HG03175 (cell line): ENCODE measurements at regions not wholly inside any gene's neighbourhood (a gene's known extent, or its start where the extent isn't known, plus 50 kb on each side); places are given as distances from the start of the nearest gene placed in this dataset.
"Not testable (repeated sequence)": the region's sequence is repeated elsewhere in the genome, so short reads cannot be mapped to it uniquely, and the experiment has no call there.

Experiments
- ATAC-seq: cut with Tn5 transposase; IDR thresholded peaks from one replicate; pipeline ENCODE4 v1.9.1; 2021; ENCODE audit warnings: mild to moderate bottlenecking, moderate library complexity; ENCODE audit not compliant: unreplicated experiment

DNA sequence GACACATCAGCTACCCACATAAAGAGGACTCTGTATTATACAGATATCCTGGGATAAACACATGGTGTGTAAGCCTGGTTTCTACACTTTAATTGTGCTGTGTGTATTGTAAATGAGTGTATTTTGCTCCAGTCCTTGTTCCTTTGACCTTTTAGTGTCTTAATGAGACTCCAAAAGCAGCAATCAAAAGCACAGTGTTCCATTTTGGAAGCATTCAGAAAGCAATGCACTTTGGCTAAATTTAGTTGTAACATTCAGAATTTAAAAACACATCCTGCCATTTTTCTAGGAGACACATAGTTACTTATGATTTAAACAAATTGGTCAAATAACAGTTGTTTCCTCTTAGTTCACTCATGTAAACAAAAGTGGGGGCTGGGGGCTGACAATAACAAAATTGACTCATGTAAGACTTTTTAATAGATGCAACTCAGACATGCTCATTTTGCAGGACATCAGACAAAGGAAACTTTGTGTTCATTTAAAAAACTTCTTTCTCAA, 122.2 kb downstream of the GPR37 start:
- no peak for ATAC-seq

DNA sequence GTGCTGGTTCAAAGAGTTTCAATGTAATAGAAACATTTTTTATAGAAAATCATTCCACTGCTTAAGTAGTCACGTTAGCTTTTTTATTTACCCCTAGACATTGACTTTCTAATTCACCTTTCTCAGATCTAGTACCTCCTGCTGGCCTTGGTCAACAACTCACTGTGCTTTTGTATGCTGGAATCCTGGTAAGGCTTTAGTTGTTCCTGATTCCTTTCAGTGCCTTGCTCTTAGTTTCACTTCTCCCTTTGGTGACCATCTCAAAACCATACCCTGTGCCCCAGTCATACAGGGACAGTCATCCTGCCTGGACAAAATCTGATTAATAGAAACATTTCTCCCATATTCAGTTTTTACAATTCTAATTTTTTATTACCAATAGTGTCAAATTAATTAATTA, 130.2 kb downstream of the GPR37 start:
- ATAC-seq = peak; percentile 67

DNA sequence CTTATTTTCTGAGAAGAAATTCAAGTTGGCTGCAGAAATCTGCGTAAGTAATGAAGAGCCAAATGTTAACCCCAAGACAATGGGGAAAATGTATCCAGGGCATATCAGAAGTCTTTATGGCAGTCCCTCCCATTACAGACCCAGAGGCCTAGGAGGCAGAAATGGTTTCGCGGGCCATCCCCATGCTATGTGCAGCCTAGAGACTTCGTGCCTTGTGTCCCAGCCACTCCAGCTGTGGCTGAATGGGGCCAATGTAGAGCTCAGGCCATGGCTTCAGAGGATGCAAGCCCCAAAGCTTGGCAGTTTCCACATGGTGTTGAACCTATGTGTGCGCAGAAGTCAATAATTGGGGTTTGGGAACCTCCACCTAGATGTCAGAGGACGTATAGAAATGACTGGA, 131.9 kb downstream of the GPR37 start:
- ATAC-seq = no peak

DNA sequence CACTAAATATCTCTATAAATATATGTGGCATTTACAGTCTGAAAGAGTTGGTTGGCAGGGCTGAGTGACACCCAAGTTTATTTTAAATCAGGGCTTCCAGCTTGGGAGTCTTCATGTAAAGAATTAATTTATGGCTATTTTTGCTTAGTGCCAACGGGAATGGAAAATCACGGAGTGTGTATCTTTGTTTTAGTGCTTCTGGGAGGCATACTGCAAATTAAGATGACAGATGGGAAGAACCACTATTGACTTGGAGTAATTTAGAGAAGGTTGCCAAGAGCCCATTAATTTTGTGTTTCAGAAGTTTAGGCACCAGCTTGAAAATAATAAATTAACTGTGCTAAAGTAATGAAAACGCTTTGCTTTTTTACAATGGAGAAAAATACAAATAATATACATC, 135.2 kb downstream of the GPR37 start:
- no peak for ATAC-seq

DNA sequence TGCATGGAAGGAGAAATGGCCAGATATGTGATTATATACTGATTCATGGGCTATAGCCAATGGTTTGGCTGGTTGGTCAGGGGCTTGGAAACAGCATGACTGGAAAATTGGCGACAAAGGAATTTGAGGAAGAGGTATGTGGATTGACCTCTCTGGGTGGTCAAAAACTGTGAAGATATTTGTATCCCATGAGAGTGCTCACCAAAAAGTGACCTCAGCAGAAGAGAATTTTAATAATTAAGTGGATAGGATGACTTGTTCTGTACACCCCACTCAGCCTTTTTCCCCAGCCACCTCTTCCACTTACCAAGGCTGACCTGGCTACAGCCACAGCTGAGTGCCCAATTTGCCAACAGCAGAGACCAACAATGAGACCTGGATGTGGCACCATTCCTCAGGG, 146.7 kb downstream of the GPR37 start:
- ATAC-seq = no peak

DNA sequence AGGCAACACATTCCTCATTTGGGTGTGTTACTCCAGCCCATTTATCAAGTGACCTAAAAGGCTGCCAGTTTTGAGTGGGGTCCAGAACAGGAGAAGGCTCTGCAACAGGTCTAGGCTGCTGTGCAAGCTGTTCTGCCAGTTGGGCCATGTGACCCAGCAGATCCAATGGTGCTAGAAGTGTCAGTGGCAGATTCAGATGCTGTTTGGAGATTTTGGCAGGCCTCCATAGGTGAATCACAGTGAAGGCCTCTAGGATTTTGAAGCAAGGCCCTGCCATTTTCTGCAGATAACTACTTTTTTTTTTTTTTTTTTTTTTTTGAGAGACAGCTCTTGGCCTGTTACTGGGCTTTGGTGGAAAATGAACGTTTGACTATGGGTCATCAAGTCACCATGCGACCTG, 147.5 kb downstream of the GPR37 start:
- ATAC-seq = not testable (repeated sequence)

DNA sequence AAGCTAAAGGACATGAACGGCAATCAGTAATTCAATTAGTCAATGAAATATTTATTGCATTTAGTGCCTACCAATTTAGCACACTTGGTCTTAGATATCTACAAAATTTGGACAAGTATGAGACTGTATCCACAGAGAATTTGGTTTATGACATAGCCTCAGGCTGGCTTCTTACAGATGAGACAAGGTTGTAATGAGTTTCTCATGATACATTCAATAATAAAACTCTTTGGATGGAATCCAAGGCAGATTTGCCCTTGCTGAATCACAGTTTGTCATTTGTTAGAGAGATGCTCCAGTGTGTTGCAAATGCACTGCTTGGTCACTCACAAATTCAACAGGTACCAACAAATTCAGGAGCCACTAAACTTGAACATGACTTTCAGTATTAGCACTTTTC, 162.5 kb downstream of the GPR37 start:
- no peak for ATAC-seq

DNA sequence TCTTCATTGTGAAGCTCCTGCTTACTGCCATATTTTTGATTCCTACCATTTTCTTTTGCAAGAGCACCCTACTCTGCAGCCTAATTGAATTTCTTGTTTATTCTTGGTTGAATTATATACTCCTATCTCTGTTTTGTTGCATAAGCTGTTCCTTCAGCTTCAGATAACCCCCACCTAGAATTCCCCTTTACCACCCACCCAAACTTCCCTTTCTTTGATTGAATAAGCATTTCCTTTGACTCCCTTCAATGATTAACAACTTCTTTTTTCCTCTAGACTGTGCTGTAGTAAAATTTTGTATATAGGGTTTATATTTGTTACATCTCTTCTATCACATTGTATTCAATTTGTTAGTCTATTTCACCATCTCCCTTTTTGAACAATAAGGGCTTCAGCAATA, 168.1 kb downstream of the GPR37 start:
- no peak for ATAC-seq

DNA sequence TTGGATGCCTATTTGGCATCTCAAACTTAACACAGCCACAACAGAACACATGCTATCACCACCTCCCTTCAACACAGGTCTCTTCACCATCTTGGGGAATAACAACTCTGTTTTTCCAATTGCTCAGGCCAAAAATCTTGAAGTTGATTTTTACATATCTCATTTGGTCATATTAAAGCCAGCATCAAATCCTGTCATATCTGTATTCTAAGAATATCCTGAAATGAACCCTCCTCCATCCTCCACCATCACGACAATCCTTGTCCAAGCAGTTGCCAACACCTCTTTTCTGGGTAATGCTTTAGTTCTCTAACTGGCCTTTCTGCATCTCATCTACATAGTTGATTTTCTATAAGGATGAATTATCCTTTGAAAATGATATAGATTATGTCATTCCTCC, 168.7 kb downstream of the GPR37 start:
- ATAC-seq = no peak

DNA sequence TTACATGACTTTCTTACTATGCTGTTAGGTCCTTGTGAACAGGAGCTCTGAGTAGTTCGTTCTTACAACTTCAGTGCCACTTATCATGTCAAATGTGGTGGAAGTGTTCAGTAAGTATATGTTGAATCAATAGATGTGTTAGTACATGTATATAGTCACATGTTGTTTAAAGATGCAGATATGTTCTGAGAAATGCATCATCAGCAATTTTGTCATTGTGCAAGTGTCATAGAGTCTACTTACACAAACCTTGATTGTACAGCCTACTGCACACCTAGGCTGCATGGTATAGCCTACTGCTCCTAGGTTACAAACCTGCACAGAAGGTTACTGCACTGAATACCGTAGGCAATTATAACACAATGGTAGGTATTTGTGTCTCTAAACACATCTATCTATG, 174.8 kb downstream of the GPR37 start:
- ATAC-seq = no peak

DNA sequence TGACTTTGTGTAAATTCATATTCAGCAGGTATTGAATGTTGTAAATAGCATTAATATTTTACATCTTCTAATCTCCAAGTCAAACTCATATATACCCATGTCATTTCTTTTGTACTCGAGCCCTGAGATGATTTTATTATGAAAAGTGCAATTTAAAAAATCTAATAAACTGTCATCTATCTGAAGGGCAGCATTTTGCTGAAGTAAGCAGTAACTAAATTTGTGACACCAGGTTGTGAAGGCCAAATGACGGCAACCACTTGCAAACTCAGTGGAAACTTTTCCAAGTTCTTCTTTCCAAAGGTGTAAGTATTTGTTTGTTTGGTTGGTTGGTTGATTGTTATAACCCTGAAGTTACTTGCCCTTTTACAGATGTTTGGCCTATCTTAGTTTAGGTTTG, 188.3 kb downstream of the GPR37 start:
- no peak for ATAC-seq

DNA sequence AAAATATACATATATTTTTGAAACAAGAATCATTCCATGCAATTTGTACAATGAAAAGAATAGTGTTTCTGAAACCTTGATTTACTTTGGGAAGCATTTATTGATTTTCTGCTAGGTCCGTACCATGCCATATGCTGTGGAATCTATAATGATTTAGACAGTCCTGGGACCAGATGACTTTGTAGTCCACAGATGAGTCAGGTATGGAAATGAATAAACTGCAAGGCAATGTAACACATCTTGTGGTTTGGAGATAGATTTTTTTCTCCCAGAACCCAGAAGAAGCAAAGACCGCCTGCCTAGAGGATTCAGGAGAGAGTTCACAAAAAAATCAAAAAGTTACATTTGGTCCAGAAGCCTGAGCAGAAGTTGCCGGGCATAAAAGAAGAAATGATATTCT, 190.4 kb downstream of the GPR37 start:
- no peak for ATAC-seq

DNA sequence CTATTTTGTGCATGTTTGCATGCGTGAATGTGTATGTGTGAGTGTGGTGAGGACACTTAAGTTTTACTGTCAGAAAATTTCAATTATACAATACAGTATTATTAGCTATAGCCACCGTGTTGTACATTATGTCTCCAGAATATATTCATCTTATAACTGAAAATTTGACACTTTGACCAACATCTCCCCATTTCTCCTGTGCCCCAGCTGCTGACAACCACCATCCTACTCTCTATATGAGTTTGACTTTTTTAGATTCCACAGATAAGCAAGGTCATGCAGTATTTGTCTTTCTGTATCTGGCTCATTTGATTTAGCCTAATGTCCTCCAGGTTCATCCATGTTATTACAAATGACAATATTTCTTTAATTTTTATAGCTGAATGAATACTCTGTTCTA, 195.0 kb downstream of the GPR37 start:
- no peak for ATAC-seq

DNA sequence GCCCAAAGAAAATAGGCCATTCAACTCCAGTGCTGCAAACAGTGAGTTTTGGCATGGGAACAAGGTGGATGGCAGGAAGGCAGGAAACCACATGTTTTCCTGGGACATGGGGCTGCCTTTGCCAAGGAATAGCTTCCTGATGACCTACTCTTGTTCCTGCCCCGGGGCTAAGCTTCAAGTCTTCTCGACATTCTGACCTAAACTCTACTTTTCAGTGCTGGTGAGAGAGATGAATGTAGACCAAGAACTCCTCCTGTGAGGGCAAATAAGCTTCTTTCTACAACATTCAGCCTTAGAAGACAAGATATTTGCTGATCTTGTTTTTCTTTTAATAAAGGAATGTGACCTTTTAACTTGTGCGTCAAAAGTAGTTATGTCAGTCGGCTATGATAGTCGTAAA, 199.0 kb downstream of the GPR37 start:
- no peak for ATAC-seq

DNA sequence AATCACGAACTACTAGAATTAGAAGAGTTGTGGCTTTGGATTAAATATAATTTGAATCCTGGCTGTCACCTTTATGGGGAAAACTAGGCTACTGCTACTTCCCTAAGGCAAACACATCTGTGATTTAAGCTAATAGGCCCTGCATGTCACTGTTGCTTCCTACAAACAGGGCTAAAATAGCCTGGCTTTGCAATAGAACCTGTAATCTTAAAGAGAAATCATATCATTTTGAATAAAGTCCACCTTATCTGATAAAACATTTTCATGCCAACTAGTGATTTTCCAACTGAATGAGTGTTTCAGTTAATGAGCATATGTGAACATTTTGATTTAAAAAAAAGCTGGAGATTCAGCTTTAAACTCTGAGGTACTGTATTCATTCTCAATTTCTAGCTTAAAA, 208.0 kb downstream of the GPR37 start:
- ATAC-seq = no peak

DNA sequence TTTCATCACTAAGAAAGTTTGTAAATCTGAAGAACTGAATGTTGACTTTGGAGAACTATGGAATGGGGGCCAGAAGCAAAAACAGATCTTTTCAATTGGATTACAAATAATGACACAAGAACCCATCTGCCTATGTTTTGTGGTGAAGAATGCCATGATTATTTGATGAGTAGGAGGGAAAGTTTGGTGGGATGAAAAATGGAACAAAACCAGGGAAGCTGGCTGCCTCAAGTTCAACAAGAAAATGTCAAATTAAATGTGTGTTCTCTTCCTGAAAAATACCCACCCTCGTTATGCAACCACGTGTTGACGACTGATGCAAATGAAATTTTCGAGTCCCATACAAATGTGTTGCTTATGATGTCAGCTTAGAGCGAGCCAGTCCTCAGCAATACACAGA, 208.5 kb downstream of the GPR37 start:
- no peak for ATAC-seq

DNA sequence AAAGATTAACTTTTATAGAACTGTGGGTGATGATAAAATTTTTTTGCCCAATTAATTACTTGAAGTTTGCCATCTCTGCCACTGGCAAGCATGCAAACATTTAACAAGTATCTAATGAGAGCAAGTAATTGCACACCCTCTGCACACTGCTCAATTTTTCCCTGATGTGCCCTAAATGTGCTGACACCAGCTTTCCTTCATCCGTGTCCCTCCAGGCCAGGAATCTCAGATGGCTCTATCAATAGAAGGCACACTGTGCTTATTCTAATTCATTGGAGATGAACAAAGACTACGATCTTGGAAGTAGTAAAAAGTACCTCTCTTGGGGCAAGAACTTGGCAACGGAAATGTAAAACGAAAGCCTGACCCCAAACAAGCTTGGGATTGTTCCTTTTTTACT, 212.1 kb downstream of the GPR37 start:
- no peak for ATAC-seq

DNA sequence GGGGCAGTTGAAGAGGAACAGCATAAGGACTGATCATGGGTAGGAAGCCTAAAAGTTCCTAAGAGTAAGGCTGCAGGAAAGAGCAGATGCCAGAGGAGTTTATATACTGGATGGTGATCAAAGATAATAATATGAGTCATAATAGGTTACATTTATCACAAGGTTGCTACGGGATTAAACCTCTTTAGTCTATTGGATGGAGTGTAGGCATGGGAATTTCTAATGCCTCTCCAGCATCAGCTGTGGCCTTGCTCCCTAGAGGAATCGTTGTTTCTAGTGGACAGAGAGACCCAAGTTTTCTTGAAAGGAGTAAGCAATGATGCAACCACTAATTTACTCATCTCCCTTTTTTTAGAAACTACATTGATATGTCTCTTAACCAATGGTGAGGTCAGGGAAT, 213.4 kb downstream of the GPR37 start:
- ATAC-seq = no peak

DNA sequence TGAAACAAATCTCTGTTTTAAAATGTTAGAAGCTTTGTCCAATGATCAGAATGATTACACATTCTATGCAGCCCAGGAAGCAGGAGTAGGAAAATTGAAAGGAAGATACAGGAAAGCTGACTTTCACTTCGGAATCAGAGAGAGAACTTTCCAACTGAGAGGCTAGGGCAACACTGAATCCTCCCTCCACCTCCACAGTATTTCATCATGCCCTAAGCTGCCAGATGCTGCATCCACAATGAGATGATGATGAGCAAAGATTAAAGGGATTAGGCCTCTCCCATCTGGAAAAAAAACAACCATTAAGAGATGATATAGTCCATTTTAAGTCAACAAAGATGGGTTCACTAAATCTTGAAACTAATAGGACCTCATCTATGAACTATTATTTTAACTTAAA, 215.6 kb downstream of the GPR37 start:
- no peak for ATAC-seq

DNA sequence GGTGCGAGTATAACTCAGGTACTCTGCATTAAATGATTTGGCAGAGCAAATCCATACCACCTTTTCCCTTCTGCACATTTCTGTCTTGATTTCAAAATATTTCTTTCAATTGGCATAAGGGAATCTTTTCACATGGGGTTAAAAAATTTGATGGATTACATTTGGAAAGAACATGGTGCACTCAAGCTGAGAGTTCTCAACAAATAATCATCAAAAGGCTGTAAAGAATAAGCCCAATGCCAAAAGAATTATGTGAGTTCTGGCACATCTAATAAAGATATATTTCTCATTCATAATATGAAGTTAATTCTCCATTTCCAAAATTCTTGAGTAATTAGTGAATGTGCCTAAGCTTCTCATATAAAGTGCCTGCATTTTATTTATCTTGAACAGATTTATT, 223.1 kb downstream of the GPR37 start:
- no peak for ATAC-seq

DNA sequence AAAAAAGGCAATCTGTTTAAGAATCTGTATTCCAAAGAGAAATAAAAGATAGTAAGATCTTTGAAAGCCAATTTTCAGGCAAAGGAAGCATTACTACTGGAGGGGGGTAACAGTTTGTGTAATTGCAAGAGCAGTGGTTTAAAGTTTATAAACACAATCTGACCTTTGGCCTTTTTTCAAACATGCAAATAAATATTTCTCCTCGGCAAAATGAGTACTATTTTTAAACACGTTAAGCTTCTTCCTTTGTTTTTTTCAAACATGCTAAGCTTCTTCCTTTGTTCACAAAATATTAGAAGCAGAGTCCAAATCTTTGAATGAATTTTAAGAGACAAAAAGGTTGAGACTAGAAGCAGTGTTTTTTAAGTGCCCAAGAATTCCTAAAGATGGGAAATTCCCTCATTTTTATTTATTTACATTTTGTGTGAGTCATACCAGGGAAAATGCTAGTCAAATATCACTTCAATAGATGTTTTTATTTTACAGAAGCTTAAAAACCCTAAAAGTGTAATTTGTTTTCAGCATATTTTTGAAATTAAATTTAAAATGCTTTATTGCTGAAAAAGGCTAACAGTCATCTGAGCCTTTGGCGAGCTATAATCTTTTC, 229.3 kb downstream of the GPR37 start:
- ATAC-seq = no peak

DNA sequence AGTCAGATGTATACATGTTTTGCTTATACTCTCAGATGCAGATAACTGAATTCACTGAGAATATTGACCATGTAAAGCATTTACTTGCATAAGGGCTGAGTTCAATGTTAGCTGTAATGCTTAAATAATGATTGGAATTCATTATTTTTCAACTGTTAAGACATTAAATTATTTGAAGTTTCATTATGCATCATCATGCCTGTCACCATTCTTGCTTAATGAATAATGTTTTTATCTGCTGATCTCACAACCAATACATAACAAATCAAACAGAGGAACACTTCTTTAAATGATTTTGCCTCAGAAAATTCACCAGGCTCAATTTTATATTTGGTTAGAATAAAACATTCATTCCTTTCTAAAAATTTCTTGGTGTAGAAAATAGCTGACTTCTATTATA, 233.4 kb downstream of the GPR37 start:
- ATAC-seq = no peak

DNA sequence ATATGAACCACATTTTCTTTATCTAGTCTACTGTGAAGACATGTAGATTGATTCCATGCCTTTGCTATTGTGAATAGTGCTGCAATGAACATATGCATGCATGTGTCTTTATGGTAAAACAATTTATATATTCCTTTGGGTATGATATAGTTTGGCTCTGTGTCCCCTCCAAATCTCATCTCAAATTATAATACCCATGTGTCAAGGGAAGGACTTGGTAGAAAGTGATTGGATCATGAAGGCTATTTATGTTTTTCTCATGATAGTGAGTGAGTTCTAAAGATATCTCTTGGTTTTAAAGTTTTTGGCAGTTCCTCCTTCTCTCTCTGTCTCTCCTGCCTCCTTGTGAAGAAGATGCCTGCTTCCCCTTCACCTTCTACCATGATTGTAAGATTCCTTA, 248.7 kb downstream of the GPR37 start:
- no peak for ATAC-seq
